Left hindlimb (tissue), 1 donor: ENCODE measurements at regions not wholly inside any gene's neighbourhood (a gene's known extent, or its start where the extent isn't known, plus 50 kb on each side); places are given as distances from the start of the nearest gene placed in this dataset.
A peak's percentile ranks its signal among the peaks of the same experiment; 100 is the strongest.
"Not testable (repeated sequence)": the region's sequence is repeated elsewhere in the genome, so short reads cannot be mapped to it uniquely, and the experiment has no call there.

Experiments
- DNase-seq: peaks from one replicate; pipeline ENCODE4 v3.0.0-alpha.2; 2018

DNA sequence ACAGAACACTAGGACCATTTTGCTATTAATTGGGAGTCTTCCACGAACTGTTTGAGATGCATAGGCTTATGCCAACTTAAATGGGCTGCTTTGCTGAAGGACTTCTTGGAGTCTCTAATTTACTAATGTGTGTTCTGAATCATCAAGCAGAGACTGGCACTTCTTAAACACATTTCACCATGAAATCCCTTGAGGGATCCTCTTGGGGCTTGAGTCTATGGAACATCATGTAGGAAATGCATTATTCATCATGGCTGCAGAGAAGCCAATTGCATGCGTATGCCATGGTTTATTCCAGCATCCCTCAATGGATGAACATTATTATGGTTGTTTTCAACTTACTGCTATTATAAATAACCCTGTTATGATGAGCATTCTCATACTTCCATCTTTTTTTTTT lies 73.4 kb downstream of the FGD2 start:
- no peak for DNase-seq

DNA sequence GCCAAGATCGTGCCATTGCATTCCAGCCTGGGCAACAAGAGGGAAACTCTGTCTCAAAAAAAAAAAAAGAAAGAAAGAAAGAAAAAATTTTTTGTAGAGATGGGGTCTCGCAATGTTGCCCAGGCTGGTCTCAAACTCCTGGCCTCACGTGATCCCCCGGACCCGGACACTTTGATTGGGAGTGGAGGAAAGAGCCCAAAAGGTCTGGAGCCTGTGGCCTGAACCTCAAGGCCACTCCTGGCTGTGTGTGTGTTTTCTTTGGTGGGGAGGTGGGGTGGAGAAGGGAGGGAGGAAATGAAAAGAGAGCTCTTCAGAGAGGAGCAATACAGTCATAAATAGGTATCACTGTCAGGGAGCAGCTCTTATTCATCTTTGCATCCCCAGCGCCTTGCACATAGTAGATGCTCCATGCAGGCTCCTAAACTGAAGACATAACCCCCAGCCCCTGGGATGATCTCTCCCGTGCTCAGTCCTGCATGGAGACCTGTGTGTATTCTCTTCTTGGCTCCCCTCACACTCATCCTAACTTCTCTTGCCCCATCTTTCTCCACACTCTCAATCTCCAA lies 75.7 kb downstream of the FGD2 start:
- no peak for DNase-seq

DNA sequence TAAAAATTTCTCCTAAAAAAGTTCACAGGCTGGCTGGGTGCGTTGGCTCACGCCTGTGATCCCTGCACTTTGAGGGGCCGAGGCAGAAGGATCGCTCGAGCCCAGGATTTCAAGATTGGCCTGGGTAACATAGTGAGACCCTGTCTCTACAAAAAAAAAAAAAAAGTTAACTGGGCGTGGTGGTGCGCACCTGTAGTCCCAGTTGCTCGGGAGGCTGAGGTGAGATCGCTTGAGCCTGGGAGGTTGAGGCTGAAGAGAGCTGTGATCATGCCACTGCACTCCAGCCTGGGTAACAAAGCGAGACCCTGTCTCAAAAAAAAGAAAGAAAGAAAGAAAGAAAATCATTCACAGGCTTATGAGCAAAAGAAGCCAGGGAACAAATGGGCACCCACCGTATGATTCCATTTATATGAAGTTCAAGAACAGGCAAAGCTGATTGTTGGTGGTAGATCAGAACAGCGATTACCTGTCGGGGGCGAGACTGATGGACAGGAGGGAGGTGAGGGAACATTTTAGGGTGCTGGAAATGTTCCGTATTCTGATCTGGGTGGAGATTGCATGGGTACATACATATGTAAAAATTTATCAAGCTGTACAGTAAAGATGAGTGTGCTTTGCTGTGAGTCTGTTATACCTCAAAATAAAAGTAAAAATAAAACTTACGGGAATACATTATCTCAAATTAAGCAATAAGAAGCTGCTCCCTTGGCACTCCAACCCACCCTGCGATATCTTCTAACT lies 77.1 kb downstream of the FGD2 start:
- DNase-seq = no peak

DNA sequence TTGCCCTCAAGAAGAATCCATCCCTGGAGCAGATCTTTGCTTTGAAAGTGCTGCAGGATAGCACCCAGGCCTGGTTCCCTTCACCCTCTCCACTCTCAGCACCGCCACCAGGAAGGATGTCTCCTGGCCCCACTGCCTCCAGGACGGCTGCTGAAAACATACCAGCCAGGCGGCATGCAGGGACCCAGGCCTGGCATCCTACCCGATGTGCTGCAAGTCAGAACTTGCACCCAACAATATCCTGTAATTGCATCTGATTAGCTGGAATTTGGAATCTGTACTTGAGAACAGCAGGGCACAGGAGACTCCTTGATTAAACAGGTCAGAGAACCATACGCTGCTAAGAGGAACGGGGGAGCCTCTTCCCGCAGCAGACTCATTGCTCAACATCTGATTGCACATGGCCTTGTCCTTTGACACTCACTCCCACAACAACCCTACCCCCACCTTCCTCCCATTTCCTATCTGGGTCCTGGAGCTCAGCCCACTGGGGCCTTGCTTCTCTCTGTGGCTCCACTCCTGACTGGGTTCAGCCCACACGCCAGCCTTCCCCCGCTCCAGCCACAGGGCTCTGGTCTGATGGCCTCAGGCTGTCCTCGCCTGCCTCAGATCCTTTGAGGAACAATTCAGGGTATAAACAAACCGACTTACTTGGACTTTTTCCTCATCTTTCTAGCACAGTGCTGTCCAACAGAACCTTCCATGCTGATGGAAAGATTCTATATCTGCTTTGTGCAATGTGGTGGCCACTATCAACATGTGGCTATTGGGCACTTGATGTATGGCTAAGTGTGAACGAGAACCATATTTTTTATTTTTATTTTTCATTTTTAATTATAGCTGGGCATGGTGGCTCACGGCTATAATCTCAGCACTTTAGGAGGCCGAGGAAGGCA lies 78.0 kb downstream of the FGD2 start:
- no peak for DNase-seq

DNA sequence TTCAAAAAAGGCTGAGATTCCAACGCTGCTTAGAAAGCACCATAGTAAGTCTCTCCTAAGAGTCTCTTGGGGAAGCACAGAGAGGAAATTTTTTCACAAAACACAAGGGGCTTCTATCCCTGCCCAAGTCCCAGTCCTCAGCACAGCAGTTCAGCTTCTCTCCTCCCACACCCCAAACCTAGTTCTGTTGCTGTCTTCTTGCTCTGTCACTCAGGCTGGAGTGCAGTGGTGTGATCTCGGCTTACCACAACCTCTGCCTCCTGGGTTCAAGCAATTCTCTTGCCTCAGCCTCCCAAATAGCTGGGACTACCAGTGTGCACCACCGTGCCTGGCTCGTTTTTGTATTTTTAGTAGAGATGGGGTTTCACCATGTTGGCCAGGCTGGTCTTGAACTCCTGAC lies 79.2 kb downstream of the FGD2 start:
- DNase-seq = not testable (repeated sequence)

DNA sequence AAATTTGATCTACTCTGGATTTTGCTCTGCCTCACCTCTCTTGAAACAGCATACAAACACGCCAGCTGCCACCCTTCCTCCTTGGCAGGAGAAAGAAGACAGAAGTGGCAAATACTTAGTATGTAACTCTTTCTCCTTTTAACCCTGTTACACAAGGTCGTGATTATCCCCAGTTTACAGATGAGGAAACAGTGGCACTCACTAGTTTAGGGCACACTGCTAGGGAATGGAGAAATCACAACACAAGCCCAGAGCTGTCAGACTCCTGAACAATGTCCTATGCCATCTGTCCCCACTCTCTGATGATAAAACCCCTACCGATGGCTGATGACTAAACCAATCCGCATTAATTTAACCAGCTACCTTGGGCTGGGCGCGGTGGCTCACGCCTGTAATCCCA lies 79.7 kb downstream of the FGD2 start:
- DNase-seq = no peak

DNA sequence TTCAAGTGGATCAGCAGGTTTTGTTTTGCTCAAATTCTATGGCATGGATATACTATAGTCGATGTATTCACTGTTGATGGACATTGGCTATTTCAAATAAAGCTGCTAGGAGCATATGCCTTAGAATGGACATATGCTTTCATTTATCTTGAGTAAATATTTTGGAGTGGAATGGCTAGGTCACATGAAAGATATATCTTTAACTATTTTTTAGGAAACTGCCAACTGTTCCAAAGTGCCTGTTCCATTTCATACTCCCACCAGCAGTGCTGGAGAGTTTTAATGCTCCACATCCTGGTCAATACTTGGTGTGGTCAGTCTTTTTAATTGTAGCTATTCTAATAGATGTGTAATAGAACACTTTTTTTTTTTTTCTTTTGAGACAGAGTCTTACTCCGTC lies 81.1 kb upstream of the PIM1 start:
- DNase-seq = no peak

DNA sequence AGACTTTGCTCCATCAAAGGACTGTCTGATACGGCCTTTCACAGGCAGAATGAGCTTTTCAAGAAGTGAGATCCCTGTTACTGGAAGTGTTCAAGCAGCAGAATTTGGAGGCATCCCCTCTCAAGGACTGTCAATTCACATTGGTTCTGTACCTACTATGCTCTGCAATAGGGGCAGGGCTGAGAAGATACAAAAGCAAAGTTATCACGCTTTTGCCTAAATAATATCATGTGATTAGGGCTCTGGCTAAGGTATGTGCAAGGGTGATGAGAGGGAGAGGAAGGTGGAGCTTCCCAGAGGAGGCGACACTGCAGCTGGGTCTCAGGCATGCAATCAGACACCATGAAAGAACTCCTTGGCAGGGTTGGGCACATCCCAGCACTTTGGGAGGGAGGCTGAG lies 80.2 kb upstream of the PIM1 start:
- no peak for DNase-seq

DNA sequence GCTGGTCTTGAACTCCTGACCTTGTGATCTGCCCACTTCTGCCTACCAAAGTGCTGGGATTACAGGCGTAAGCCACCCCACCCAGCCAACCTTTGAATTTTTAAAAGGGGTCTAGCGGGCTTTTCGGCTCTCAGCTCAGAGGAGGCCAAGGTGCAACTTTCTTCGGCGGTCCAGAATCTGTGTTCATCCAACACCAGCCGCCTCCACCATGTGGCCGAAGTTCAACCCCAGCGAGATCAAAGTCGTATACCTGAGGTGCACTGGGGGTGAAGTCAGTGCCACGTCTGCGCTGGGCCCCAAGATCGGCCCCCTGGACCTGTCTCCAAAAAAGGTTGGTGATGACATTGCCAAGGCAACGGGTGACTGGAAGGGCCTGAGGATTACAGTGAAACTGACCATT lies 78.8 kb upstream of the PIM1 start:
- DNase-seq = not testable (repeated sequence)

DNA sequence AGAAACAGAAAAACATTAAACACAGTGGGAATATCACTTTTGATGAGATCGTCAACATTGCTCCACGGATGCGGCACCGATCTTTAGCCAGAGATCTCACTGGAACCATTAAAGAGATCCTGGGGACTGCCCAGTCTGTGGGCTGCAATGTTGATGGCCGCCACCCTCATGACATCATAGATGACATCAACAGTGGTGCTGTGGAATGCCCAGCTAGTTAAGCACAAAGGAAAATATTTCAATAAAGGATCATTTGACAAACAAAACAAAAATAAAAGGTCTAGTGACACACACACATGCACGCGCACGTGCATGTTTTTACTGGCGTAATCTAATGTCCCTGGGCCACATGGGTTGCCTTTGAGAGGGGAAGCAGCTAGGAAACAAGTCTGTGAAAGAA lies 78.4 kb upstream of the PIM1 start:
- not testable (repeated sequence) for DNase-seq

DNA sequence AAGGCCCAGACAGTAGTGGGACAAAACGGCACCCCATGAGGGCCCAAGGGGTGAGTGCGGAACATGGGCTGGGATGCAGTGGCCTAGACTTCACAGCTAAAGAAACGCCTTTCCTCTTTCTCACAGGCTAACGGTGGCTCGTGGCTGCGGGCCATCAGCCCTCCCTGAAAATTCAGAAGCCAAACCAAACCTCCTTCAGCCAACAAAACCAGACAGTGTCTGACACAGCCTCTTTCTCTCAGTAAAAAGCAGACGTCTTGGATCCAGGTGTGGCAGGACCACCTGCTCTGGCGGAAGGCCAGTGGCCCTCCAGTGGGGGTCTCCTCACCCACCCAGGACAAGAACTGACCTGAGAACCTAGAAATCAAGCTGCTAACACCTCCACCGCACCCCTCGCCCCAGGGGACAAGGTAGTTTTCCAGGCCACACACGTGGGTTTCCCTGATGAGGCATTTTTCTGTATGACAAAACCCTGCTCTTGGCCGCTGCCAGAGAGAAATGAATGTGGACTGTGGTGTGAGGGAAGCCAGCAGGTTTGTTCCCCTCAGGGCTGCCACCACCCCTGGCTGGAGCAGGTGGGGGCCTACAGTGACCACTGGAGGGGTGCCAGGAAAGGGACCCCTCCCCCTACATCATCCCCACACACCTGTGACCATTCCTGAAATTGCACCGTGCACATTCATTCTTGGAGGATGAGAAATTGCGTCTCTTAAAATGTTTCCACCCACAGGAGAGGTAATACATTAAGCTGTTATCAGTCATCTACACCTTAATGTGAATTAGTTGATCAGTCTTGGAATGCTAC lies 76.8 kb upstream of the PIM1 start:
- no peak for DNase-seq

DNA sequence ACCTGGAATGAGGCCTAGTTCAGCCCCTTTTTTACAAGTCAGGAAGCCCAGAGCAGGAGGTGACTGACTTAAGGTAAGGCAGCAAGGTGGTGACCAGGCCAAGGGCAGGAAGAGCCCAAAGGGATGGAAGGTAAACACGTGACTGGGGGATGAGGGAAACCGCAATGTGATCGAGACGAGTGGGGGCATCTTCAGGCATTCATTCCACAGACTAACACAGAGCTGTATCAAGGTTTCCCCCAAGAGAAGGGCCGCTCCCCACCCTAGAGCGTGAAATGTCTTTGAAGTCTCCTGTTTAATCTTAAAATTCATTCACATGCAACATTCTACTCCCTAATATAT lies 76.3 kb upstream of the PIM1 start:
- no peak for DNase-seq

DNA sequence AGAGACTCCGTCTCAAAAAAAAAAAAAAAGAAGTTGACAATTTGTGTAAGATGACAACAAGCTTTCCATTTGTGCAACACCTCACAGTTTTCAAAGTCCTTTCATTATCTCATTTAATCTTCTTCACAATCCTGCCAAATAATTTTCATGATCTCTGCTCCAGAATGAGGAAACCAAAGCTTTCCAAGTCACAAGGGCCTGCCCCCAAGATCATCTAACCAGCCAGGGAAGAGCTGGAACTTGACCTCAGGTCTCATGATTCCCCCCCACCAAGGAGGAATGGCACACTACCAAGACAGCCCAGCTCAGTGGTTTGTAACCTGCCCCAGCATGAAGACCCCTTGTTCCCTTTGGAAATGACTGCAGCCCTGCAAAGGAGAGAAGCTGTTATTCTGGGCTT lies 74.0 kb upstream of the PIM1 start:
- no peak for DNase-seq

DNA sequence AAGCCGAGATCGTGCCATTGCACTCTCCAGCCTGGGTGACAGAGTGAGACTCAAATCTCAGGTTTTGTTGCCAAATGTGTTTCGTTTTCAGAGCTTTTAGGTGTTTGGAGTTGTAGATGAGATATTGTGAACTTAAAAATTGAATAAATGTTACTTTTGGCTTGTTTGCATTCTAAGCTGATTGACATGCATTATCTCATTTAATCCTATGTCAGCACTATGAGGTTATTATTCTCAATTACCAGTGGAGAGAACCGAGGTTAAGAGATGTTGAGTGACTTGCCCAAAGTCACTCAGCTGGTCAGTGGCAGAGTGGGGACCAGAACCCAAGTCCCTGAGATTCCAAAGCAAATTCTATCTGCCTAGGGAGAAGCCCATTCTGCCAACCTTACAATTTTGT lies 72.6 kb upstream of the PIM1 start:
- DNase-seq = no peak

DNA sequence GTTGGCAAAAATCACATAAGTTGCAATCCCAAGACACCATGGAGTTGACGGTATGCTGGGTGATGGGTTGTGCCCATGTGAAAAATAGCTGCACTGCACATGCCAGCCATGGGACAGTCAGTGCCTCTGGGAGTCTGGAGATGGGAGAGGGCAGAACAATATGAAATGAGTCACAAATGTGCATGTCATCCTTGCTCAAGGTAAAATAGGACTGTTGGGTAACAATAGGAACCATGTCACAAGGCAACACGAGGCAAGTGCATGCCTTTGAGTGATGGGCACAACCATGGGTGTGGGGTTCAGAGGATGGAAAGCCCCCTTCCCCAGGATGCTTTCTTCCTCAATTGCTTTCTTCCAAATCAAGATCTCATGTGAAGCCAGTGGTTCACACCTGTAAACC lies 70.5 kb upstream of the PIM1 start:
- DNase-seq = no peak

DNA sequence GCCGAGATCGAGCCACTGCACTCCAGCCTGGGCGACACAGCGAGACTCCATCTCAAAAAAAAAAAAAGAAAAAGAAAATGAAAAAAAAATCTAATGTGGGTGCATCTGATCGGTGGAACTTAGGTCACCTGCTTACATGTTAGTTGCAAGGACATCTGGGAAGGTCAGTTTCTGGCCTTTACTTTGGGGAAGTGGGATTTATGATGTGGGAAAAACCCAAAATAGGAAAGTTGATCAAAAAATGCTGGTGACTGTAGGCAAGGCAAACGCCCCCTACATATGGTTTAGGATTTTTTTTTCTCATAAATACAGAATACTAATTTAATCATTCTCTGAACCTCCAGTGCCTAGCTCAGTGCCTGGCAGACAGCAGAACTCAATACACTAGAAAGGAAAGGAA lies 69.2 kb upstream of the PIM1 start:
- DNase-seq = no peak

DNA sequence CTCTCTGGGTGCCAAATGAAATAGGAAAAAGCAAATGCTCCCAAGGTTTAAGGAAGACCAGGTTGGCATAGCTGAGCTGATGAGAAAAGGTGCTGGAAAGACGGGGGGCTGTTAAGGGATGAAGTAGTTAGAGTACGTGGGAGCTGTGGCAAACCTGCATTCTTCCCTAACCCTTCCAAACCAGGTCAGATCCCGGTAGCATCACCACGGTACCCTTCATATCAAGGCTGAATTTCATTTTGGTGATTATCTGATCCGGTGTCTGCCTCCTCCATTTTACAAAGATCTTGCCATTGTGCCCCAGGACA lies 68.0 kb upstream of the PIM1 start:
- DNase-seq = no peak

DNA sequence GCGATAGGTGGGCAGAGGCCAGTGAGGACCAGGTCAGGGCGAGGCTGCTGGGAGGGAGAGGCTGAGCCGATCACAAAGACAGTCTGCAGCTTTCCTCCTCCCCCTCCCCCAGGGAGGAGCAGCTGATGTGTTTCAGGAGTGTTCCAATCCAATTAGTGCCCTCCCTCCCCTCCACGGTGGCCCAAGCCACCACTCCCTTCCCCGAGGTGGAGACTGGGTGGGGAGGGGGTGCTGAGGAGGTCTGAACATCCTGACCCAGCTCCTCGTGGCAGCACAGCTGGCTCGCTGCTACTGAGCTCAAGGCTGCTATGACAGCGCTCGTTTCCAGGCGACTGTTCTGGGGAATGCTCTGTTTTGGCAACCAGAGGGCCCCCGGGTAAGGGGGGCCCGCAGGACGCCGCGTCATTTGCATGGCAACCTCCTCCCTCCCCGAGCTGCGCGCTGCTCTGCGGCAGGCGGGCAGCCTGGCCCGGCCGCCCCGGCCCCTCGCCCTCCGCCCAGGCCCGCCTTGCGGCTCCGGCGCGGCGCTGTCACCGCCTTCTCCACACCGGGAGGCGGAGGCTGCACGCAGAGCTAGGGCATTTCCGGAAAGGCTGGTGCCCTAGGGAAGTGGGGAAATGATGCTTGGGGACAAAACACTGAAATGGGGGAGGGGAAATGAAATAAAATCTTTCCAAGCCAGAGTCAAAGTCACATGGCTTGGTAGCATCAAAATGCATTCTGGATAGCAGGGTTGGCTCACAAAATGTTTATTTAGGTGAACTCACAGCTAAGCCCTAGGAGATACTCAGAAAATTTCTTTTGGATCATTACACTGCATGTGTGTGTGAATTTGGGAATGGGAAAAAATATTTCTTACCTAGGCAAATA lies 67.4 kb upstream of the PIM1 start:
- peak; percentile 94 for DNase-seq

DNA sequence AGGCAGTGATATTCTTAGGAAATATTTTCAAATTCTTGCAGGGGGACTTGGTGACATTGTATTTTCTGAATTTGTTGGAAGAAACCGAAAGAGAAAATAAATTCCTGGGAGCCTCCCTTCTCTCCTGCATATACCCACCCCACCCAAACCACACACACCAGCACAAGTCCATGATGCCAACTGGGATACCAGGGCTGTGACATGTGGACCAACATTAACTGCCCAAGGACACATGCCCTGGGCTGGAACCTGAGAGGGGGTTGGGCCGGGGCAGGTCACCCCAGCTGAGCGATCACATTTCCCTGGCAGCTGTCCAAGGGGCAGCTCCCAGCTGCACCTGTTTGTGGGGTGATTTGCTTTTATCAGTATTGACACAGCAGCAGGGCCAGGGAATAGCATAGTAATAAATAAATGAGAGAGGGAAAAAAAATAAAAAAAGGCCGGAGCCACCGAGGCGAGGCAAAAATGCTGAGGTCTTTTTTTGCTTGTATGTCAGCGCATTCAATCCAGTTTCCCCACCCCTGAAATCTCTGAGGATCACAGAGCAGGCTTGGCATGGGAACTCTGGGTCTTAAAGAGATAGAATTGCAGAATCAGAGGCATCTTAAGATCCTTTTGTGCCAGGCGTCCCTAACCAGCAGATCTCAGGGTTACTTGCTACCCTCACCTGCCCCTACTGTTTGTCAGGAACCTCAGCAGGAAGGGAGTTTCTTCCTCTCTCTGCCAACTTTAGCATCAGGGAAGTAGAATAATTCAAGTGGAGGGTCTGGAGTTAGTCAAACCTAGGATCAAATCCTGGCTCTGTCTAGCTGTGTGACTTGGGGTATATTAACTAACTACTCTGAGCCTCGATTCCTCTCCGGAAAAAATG lies 66.5 kb upstream of the PIM1 start:
- peak; percentile 60 for DNase-seq

DNA sequence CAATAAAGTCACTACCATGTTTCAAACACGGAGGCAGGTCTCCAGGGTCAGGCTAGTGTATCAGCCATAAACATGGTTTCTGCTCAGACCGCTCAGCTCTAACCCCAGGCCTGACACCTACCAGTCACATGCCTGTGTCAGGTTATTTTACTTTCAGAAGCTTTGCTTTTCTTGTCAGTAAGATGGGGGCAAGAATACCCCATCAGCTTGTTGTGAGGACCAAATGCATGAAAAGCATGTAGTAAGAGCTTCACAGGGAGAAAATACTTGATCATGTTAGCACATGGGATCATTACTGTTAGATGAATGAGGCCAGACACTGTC lies 65.2 kb upstream of the PIM1 start:
- no peak for DNase-seq
